Left colon (tissue), 2 donors: ENCODE measurements at regions not wholly inside any gene's neighbourhood (a gene's known extent, or its start where the extent isn't known, plus 50 kb on each side); places are given as distances from the start of the nearest gene placed in this dataset.
"Not testable (repeated sequence)": the region's sequence is repeated elsewhere in the genome, so short reads cannot be mapped to it uniquely, and the experiment has no call there.

Experiments used
- ATAC-seq: fragments of 200-7000 bp; cut with Tn5 transposase; one replicate; pipeline ENCODE4 v1.9.1; 2020; ENCODE audit warnings: mild to moderate bottlenecking, moderate library complexity
- DNase-seq, 2 donors: peaks; one replicate each; pipeline ENCODE4 v3.0.0-alpha.2; 2020
- intact Hi-C, 2 donors: fragments of 100-400 bp; cut with DNase I in 1 of 2; cut with micrococcal nuclease in 1 of 2; formaldehyde crosslinking; loops; one replicate each; pipeline versions ENCODE4 v1.11.2 to v1.14.0; 2022; cut with DNase I, micrococcal nuclease
- donor health status: DM: no; HTN: no; CAD: no.
- donor health status: DM: yes; HTN: yes; CAD: no.

- DNase-seq, ATAC-seq, intact Hi-C loops: not testable (repeated sequence)
These were observed 53.9 kb downstream of the CDRT15L2 start for GRCh38 chr17:20633268-20634059.

GRCh38 chr17:20640147-20640546 lies 60.6 kb downstream of the CDRT15L2 start:
- ATAC-seq, DNase-seq, intact Hi-C loops: not testable (repeated sequence)

- DNase-seq (peak in 1 of 2 donors; percentile 17), ATAC-seq (peak; percentile 92)
- intact Hi-C loops, result not testable (repeated sequence)
These were observed 67.2 kb downstream of the CDRT15L2 start for GRCh38 chr17:20646661-20647272.

GRCh38 chr17:20649097-20649767 lies 69.7 kb downstream of the CDRT15L2 start:
- DNase-seq, intact Hi-C loops, ATAC-seq: not testable (repeated sequence)

GRCh38 chr17:20651022-20651421 lies 71.5 kb downstream of the CDRT15L2 start:
- ATAC-seq, intact Hi-C loops, DNase-seq: not testable (repeated sequence)

GRCh38 chr17:20651736-20652135 lies 72.2 kb downstream of the CDRT15L2 start:
- ATAC-seq, DNase-seq, intact Hi-C loops: not testable (repeated sequence)

- intact Hi-C loops, DNase-seq, ATAC-seq: not testable (repeated sequence)
These were observed 73.9 kb downstream of the CDRT15L2 start for GRCh38 chr17:20653391-20653790.

- ATAC-seq, DNase-seq, intact Hi-C loops: not testable (repeated sequence)
These were observed 74.6 kb downstream of the CDRT15L2 start for GRCh38 chr17:20654114-20654513.

GRCh38 chr17:20654575-20654974 lies 75.1 kb downstream of the CDRT15L2 start:
- DNase-seq, intact Hi-C loops, ATAC-seq: not testable (repeated sequence)

- ATAC-seq, result peak; percentile 100
- intact Hi-C loops, DNase-seq: not testable (repeated sequence)
These were observed 85.8 kb downstream of the CDRT15L2 start for GRCh38 chr17:20665103-20665955.

- intact Hi-C loops, ATAC-seq: not testable (repeated sequence)
- peak in 1 of 2 donors; percentile 7 for DNase-seq
These were observed 87.2 kb downstream of the CDRT15L2 start for GRCh38 chr17:20666689-20667088.

- ATAC-seq, intact Hi-C loops, DNase-seq: not testable (repeated sequence)
These were observed 88.2 kb downstream of the CDRT15L2 start for GRCh38 chr17:20667712-20668111.

- intact Hi-C loops, DNase-seq, ATAC-seq: not testable (repeated sequence)
These were observed 88.8 kb downstream of the CDRT15L2 start for GRCh38 chr17:20668316-20668715.

- DNase-seq, intact Hi-C loops, ATAC-seq: not testable (repeated sequence)
These were observed 89.3 kb downstream of the CDRT15L2 start for GRCh38 chr17:20668868-20669267.

GRCh38 chr17:20670506-20670905 lies 91.0 kb downstream of the CDRT15L2 start:
- intact Hi-C loops, ATAC-seq, DNase-seq: not testable (repeated sequence)

GRCh38 chr17:20674374-20674773 lies 94.8 kb downstream of the CDRT15L2 start:
- DNase-seq, intact Hi-C loops, ATAC-seq: not testable (repeated sequence)

- intact Hi-C loops, ATAC-seq: not testable (repeated sequence)
These were observed 96.2 kb downstream of the CDRT15L2 start for GRCh38 chr17:20675707-20676106.

GRCh38 chr17:20676656-20677055 lies 97.1 kb downstream of the CDRT15L2 start:
- intact Hi-C loops, DNase-seq, ATAC-seq: not testable (repeated sequence)

More at GRCh38 chr17:20675707-20676106, 96.2 kb downstream of the CDRT15L2 start:
- DNase-seq, result not testable (repeated sequence)
